ENCODE measurements at regions not wholly inside any gene's neighbourhood (a gene's known extent, or its start where the extent isn't known, plus 50 kb on each side); places are given as distances from the start of the nearest gene placed in this dataset.

GRCh38 chr6:110033101-110033500, 55.0 kb downstream of the GPR6 start:
- DNase-seq = no peak

- no peak for DNase-seq
These were observed 55.9 kb downstream of the GPR6 start for GRCh38 chr6:110033749-110034666.

GRCh38 chr6:110034667-110035036, 56.5 kb downstream of the GPR6 start:
- DNase-seq = no peak

- no peak for DNase-seq
These were observed 57.2 kb downstream of the GPR6 start for GRCh38 chr6:110035321-110035720.

- DNase-seq = no peak
These were observed 58.5 kb downstream of the GPR6 start for GRCh38 chr6:110036408-110037302.

- DNase-seq = no peak
These were observed 59.7 kb downstream of the GPR6 start for GRCh38 chr6:110037726-110038295.

- peak; percentile 20 for DNase-seq
These were observed 61.4 kb downstream of the GPR6 start for GRCh38 chr6:110039364-110039980.

GRCh38 chr6:110039981-110040383, 61.9 kb downstream of the GPR6 start:
- DNase-seq = no peak

- DNase-seq = no peak
These were observed 62.6 kb downstream of the GPR6 start for GRCh38 chr6:110040716-110041115.

GRCh38 chr6:110041126-110041525, 63.0 kb downstream of the GPR6 start:
- DNase-seq = no peak

GRCh38 chr6:110041830-110042229, 63.7 kb downstream of the GPR6 start:
- no peak for DNase-seq

GRCh38 chr6:110042670-110043296, 64.7 kb downstream of the GPR6 start:
- no peak for DNase-seq

- DNase-seq = no peak
These were observed 65.4 kb downstream of the GPR6 start for GRCh38 chr6:110043366-110043994.

- peak; percentile 11 for DNase-seq
These were observed 66.0 kb downstream of the GPR6 start for GRCh38 chr6:110044096-110044495.

GRCh38 chr6:110044622-110045021, 66.5 kb downstream of the GPR6 start:
- no peak for DNase-seq

- DNase-seq = no peak
These were observed 70.2 kb downstream of the GPR6 start for GRCh38 chr6:110048221-110048875.

- DNase-seq = no peak
These were observed 71.8 kb downstream of the GPR6 start for GRCh38 chr6:110049696-110050439.

All from NCI-H510A (cell line).